A549 (cell line): ENCODE measurements at regions not wholly inside any gene's neighbourhood (a gene's known extent, or its start where the extent isn't known, plus 50 kb on each side); places are given as distances from the start of the nearest gene placed in this dataset.

Experiments
- ATAC-seq, 2 experiments: fragments of 200-7000 bp in 1 of 2; fragments of >200 bp in 1 of 2; cut with Nextera tagmentation in 1 of 2; cut with Tn5 transposase in 1 of 2; 3 replicates each; pipeline versions ENCODE4 v1.8.0 to v1.9.1; 2018 to 2020; ENCODE audit warnings: mild to moderate bottlenecking in 1 of 2, moderate library complexity in 1 of 2
- CTCF ChIA-PET: fragments of 300-600 bp; sonication (Branson Sonifier 250); formaldehyde crosslinking; extraction: SDS; loops from one replicate; lab custom pipeline; 2021; ENCODE audit warnings: antibody characterized with exemption, inconsistent platforms; lab: Yijun Ruan, JAX
- POLR2A ChIA-PET: fragments of 350-600 bp; formaldehyde crosslinking; extraction: SDS; loops from one replicate; lab custom pipeline; 2021; ENCODE audit warnings: antibody characterized with exemption, inconsistent platforms; lab: Yijun Ruan, JAX
- DNase-seq, 2 experiments: peaks; one replicate each; pipeline versions ENCODE4 v3.0.0 to v3.0.0-alpha.2; 2011 to 2016; ENCODE audit warnings: low read depth in 1 of 2, low spot score in 1 of 2
- FAIRE-seq: peaks from 2 replicates; lab custom pipeline; 2011; peaks lifted over from hg19 to GRCh38; lab: Jason Lieb, UNC
- H3K27ac ChIP-seq, 2 experiments: fragments of >200 bp; sonication (Bioruptor Twin); formaldehyde crosslinking; 3 replicates each; pipeline ENCODE4 v1.5.1; 2016 to 2017
- H3K4me1 ChIP-seq: fragments of >200 bp; sonication (Bioruptor Twin); formaldehyde crosslinking; 3 replicates; pipeline ENCODE4 v1.6.1; 2016
- H3K4me2 ChIP-seq: fragments of >200 bp; sonication (Bioruptor Twin); formaldehyde crosslinking; 3 replicates; pipeline ENCODE4 v1.6.1; 2016
- H3K4me3 ChIP-seq: fragments of >200 bp; sonication (Bioruptor Twin); formaldehyde crosslinking; 3 replicates; pipeline ENCODE4 v1.5.1; 2016
- H3K9me3 ChIP-seq: fragments of >200 bp; sonication (Bioruptor Twin); formaldehyde crosslinking; 3 replicates; pipeline ENCODE4 v1.6.1; 2016
- CEBPB ChIP-seq, 2 experiments: fragments of >200 bp in 1 of 2; sonication (Bioruptor Twin) in 1 of 2; formaldehyde crosslinking in 1 of 2; IDR thresholded peaks; 2 replicates each; pipeline ENCODE4 v1.6.1; 2012 to 2016
- E2F6 ChIP-seq: IDR thresholded peaks from 2 replicates; pipeline ENCODE4 v1.6.1; 2012; ENCODE audit warnings: low read depth, borderline replicate concordance
- EHF ChIP-seq: fragments of 250-450 bp; sonication (Bioruptor Pico); IDR thresholded peaks from 2 replicates; pipeline ENCODE4 v1.5.0; 2020; ENCODE audit warnings: mild to moderate bottlenecking
- EP300 ChIP-seq, 2 experiments: fragments of >200 bp; sonication (Bioruptor Twin); formaldehyde crosslinking; IDR thresholded peaks; 2 replicates in 1 of 2; 3 replicates in 1 of 2; pipeline ENCODE4 v1.6.1; 2016 to 2017
- FOSB ChIP-seq: fragments of 250-450 bp; sonication (Bioruptor Pico); IDR thresholded peaks from 2 replicates; pipeline ENCODE4 v1.5.0; 2020; ENCODE audit warnings: mild to moderate bottlenecking, moderate library complexity
- FOSL2 ChIP-seq, 2 experiments: fragments of 450-650 bp in 1 of 2; fragments of >200 bp in 1 of 2; sonication (Bioruptor Twin) in 1 of 2; formaldehyde crosslinking; IDR thresholded peaks; 2 replicates each; pipeline versions ENCODE4 v1.5.0 to v1.6.1; 2016 to 2020; ENCODE audit warnings: mild to moderate bottlenecking in 1 of 2, moderate library complexity in 1 of 2
- GATA3 ChIP-seq: IDR thresholded peaks from 2 replicates; pipeline ENCODE4 v1.6.1; 2012; ENCODE audit warnings: borderline replicate concordance
- HES2 ChIP-seq: fragments of >200 bp; sonication (Bioruptor Twin); formaldehyde crosslinking; IDR thresholded peaks from 2 replicates; pipeline ENCODE4 v1.6.1; 2016
- HEYL ChIP-seq: fragments of 250-450 bp; sonication (Bioruptor Pico); IDR thresholded peaks from 2 replicates; pipeline ENCODE4 v1.8.0; 2021; ENCODE audit warnings: mild to moderate bottlenecking, moderate library complexity
- HOXA7 ChIP-seq: fragments of 250-450 bp; sonication (Bioruptor Pico); IDR thresholded peaks from 2 replicates; pipeline ENCODE4 v1.5.0; 2020; ENCODE audit warnings: mild to moderate bottlenecking, moderate library complexity
- KDM1A ChIP-seq: fragments of 200-600 bp; sonication (generic); IDR thresholded peaks from 2 replicates; pipeline ENCODE4 v1.6.1; 2016; ENCODE audit warnings: low read depth, mild to moderate bottlenecking
- MAFK ChIP-seq: fragments of 450-650 bp; IDR thresholded peaks from 2 replicates; pipeline ENCODE4 v1.6.1; 2014; ENCODE audit not compliant: partially characterized antibody
- NFE2L2 ChIP-seq: fragments of 150-350 bp; conservative IDR thresholded peaks from 2 replicates; pipeline ENCODE4 v1.6.1; 2014; ENCODE audit warnings: low read length
- NPAS2 ChIP-seq: fragments of 250-450 bp; sonication (Bioruptor Pico); IDR thresholded peaks from 2 replicates; pipeline ENCODE4 v1.8.0; 2022; ENCODE audit warnings: mild to moderate bottlenecking, moderate library complexity, borderline replicate concordance
- PBX3 ChIP-seq: IDR thresholded peaks from 2 replicates; pipeline ENCODE4 v1.6.1; 2012
- PHF8 ChIP-seq: fragments of 200-600 bp; sonication (generic); IDR thresholded peaks from 2 replicates; pipeline ENCODE4 v1.6.1; 2016; ENCODE audit warnings: low read depth, mild to moderate bottlenecking, antibody characterized with exemption, moderate library complexity, borderline replicate concordance
- POLR2A ChIP-seq: IDR thresholded peaks from 2 replicates; pipeline ENCODE4 v1.6.1; 2012; ENCODE audit warnings: mild to moderate bottlenecking, low read length
- RARB ChIP-seq: fragments of 250-450 bp; sonication (Bioruptor Pico); IDR thresholded peaks from 2 replicates; pipeline ENCODE4 v1.8.0; 2021; ENCODE audit warnings: mild to moderate bottlenecking, moderate library complexity
- RCOR1 ChIP-seq: fragments of 150-350 bp; IDR thresholded peaks from 2 replicates; pipeline ENCODE4 v1.6.1; 2014; ENCODE audit warnings: antibody characterized with exemption, low read length, low read depth
- RNF2 ChIP-seq: fragments of 200-600 bp; sonication (generic); IDR thresholded peaks from 2 replicates; pipeline ENCODE4 v1.6.1; 2016; ENCODE audit warnings: low read depth, mild to moderate bottlenecking, antibody characterized with exemption, moderate library complexity, borderline replicate concordance
- TFCP2L1 ChIP-seq: fragments of 250-450 bp; sonication (Bioruptor Pico); IDR thresholded peaks from 2 replicates; pipeline ENCODE4 v1.5.0; 2021; ENCODE audit warnings: mild to moderate bottlenecking
- TP53 ChIP-seq: fragments of 250-450 bp; sonication (Bioruptor Pico); IDR thresholded peaks from 2 replicates; pipeline ENCODE4 v1.5.0; 2021; ENCODE audit warnings: mild to moderate bottlenecking, moderate library complexity
- USF2 ChIP-seq: fragments of 450-650 bp; IDR thresholded peaks from 2 replicates; pipeline ENCODE4 v1.6.1; 2014; ENCODE audit warnings: antibody characterized with exemption
- ZC3H11A ChIP-seq: fragments of 450-650 bp; IDR thresholded peaks from 2 replicates; pipeline ENCODE4 v1.6.1; 2014; ENCODE audit warnings: antibody characterized with exemption, mild to moderate bottlenecking
- ZNF302 ChIP-seq: fragments of 250-450 bp; sonication (Bioruptor Pico); IDR thresholded peaks from 2 replicates; pipeline ENCODE4 v1.9.0; 2021; ENCODE audit warnings: inconsistent platforms, mild to moderate bottlenecking, moderate library complexity
- ZSCAN20 ChIP-seq: fragments of 250-450 bp; sonication (Bioruptor Pico); IDR thresholded peaks from 2 replicates; pipeline ENCODE4 v1.8.0; 2022; ENCODE audit warnings: mild to moderate bottlenecking, moderate library complexity
- WGBS: methylation state at CpG from one replicate; pipeline ENCODE4 v1.1.6; 2017; ENCODE audit errors: missing lambda C conversion rate; 5-methylcytosine and 5-hydroxymethylcytosine counted together

GRCh38 chr11:90392692-90393091, 169.8 kb upstream of the CHORDC1 start:
- CTCF ChIA-PET = no interaction called here
- ATAC-seq (no peak), DNase-seq (no peak), FAIRE-seq (no peak)
- 29% methylated on average over 1 of the region's 1 CpG for WGBS
- Histone ChIP-seq H3K9me3 (no peaks in the 10 kb centered on the region), H3K27ac (no peak overlapping the region), H3K4me3 (no peak overlapping the region), H3K4me1 (no peaks in the 10 kb centered on the region), H3K4me2 (no peak overlapping the region)
- POLR2A ChIA-PET = no interaction called here
- no peak for TF ChIP-seq KDM1A
- no peak for TF ChIP-seq ZNF302 (CRISPR knock-in tag)
- no peak for TF ChIP-seq TP53 (CRISPR knock-in tag)
- TF ChIP-seq FOSB = no peak
- TF ChIP-seq USF2 = no peak
- no peak for TF ChIP-seq CEBPB (IDR thresholded peaks at IDR 0.05)
- TF ChIP-seq GATA3 = no peak
- TF ChIP-seq E2F6 = no peak
- TF ChIP-seq EHF (CRISPR knock-in tag) = no peak
- no peak for TF ChIP-seq ZC3H11A
- no peak for TF ChIP-seq POLR2A

- WGBS = 24% methylated on average over 5 of the region's 7 CpGs
- Histone ChIP-seq H3K27ac (no peak overlapping the region), H3K4me1 (no peaks in the 10 kb centered on the region), H3K9me3 (no peaks in the 10 kb centered on the region)
- DNase-seq = no peak
- POLR2A ChIA-PET = no interaction called here
- no peak for TF ChIP-seq MAFK
- no peak for TF ChIP-seq ZSCAN20 (CRISPR knock-in tag)
- no peak for TF ChIP-seq RCOR1
- no peak for TF ChIP-seq PHF8
- TF ChIP-seq POLR2A = no peak
- no peak for TF ChIP-seq TFCP2L1 (CRISPR knock-in tag)
- TF ChIP-seq HES2 = no peak
- no peak for TF ChIP-seq RNF2
- TF ChIP-seq RARB (CRISPR knock-in tag) = no peak
- TF ChIP-seq FOSB = no peak
- TF ChIP-seq EP300 (IDR thresholded peaks at IDR 0.05) = no peak
- no peak for TF ChIP-seq FOSL2 (IDR thresholded peaks at IDR 0.05)
- no peak for TF ChIP-seq FOSL2 (CRISPR knock-in tag; IDR thresholded peaks at IDR 0.05)
- no peak for TF ChIP-seq NFE2L2
- TF ChIP-seq HOXA7 (CRISPR knock-in tag) = no peak
- no peak for TF ChIP-seq HEYL
- TF ChIP-seq NPAS2 (CRISPR knock-in tag) = no peak
- no peak for TF ChIP-seq PBX3
- TF ChIP-seq CEBPB (IDR thresholded peaks at IDR 0.05) = no peak
- TF ChIP-seq, all 56 proteins: peak for 0
- Histone ChIP-seq H3K4me2 (no peak overlapping the region), H3K4me3 (no peak overlapping the region)
- CTCF ChIA-PET = no interaction called here
- FAIRE-seq (no peak), ATAC-seq (no peak)
Observed at GRCh38 chr11:90391756-90392155, 168.9 kb upstream of the CHORDC1 start.
